H9 (cell line): ENCODE measurements at regions not wholly inside any gene's neighbourhood (a gene's known extent, or its start where the extent isn't known, plus 50 kb on each side); places are given as distances from the start of the nearest gene placed in this dataset.

ENCODE experiments used
- DNase-seq: peaks from one replicate; pipeline ENCODE4 v3.0.0-alpha.2; 2017
- H2AFZ ChIP-seq: one replicate; pipeline ENCODE4 v1.6.1; 2013; ENCODE audit warnings: mild to moderate bottlenecking, low read length, control low read depth, moderate library complexity
- H2AK5ac ChIP-seq: 2 replicates; pipeline ENCODE4 v1.6.1; 2013; ENCODE audit warnings: low read length, control low read depth, mixed read lengths; ENCODE audit not compliant: insufficient read length
- H2BK120ac ChIP-seq: one replicate; pipeline ENCODE4 v1.6.1; 2013; ENCODE audit warnings: low read depth, mild to moderate bottlenecking, low read length, control low read depth, inconsistent platforms; ENCODE audit not compliant: poor library complexity, severe bottlenecking
- H2BK12ac ChIP-seq: 2 replicates; pipeline ENCODE4 v1.6.1; 2013; ENCODE audit warnings: low read length, control low read depth, mixed read lengths, low read depth; ENCODE audit not compliant: insufficient read length
- H2BK15ac ChIP-seq: 2 replicates; pipeline ENCODE4 v1.6.1; 2013; ENCODE audit warnings: low read depth, low read length, control low read depth
- H2BK20ac ChIP-seq: one replicate; pipeline ENCODE4 v1.6.1; 2013; ENCODE audit warnings: low read depth, mild to moderate bottlenecking, low read length, control low read depth, inconsistent platforms; ENCODE audit not compliant: poor library complexity, severe bottlenecking
- H2BK5ac ChIP-seq: 2 replicates; pipeline ENCODE4 v1.6.1; 2013; ENCODE audit warnings: low read length, control low read depth, mixed read lengths; ENCODE audit not compliant: insufficient read length
- H3K14ac ChIP-seq: 2 replicates; pipeline ENCODE4 v1.6.1; 2013; ENCODE audit warnings: low read length, control low read depth; ENCODE audit not compliant: insufficient read depth
- H3K18ac ChIP-seq: 2 replicates; pipeline ENCODE4 v1.6.1; 2013; ENCODE audit warnings: low read depth, mild to moderate bottlenecking, mixed read lengths, low read length, control low read depth; ENCODE audit not compliant: insufficient read length
- H3K23ac ChIP-seq: 2 replicates; pipeline ENCODE4 v1.6.1; 2013; ENCODE audit warnings: low read length, control low read depth, mixed read lengths, low read depth; ENCODE audit not compliant: insufficient read length
- H3K23me2 ChIP-seq: 2 replicates; pipeline ENCODE4 v1.6.1; 2013; ENCODE audit warnings: low read depth, mild to moderate bottlenecking, mixed read lengths, low read length, control low read depth; ENCODE audit not compliant: insufficient read length, poor library complexity, severe bottlenecking
- H3K27ac ChIP-seq: 2 replicates; pipeline ENCODE4 v1.5.1; 2013; ENCODE audit warnings: low read length, control low read depth, mixed read lengths, low read depth; ENCODE audit not compliant: insufficient read length
- H3K27me3 ChIP-seq: 2 replicates; pipeline ENCODE4 v1.6.1; 2013; ENCODE audit warnings: low read length, control low read depth, inconsistent platforms; ENCODE audit not compliant: insufficient read depth
- H3K4ac ChIP-seq: 2 replicates; pipeline ENCODE4 v1.6.1; 2013; ENCODE audit warnings: low read depth, mild to moderate bottlenecking, control low read depth, inconsistent platforms, low read length, moderate library complexity
- H3K4me1 ChIP-seq: 2 replicates; pipeline ENCODE4 v1.6.1; 2013; ENCODE audit warnings: low read length, control low read depth, inconsistent platforms; ENCODE audit not compliant: insufficient read depth
- H3K4me2 ChIP-seq: 2 replicates; pipeline ENCODE4 v1.6.1; 2013; ENCODE audit warnings: low read length, control low read depth, mixed read lengths; ENCODE audit not compliant: insufficient read length, insufficient read depth
- H3K56ac ChIP-seq: 2 replicates; pipeline ENCODE4 v1.6.1; 2013; ENCODE audit warnings: low read depth, mild to moderate bottlenecking, mixed read lengths, low read length, control low read depth; ENCODE audit not compliant: insufficient read length
- H3K79me1 ChIP-seq: 2 replicates; pipeline ENCODE4 v1.6.1; 2013; ENCODE audit warnings: low read depth, mild to moderate bottlenecking, moderate library complexity, low read length, control low read depth, inconsistent platforms; ENCODE audit not compliant: insufficient read depth, poor library complexity, severe bottlenecking
- H3K79me2 ChIP-seq: 2 replicates; pipeline ENCODE4 v1.6.1; 2013; ENCODE audit warnings: low read length, control low read depth, inconsistent platforms; ENCODE audit not compliant: insufficient read depth
- H3K9ac ChIP-seq: 2 replicates; pipeline ENCODE4 v1.6.1; 2013; ENCODE audit warnings: low read length, control low read depth, mixed read lengths; ENCODE audit not compliant: insufficient read length; ENCODE audit errors: extremely low read depth
- H3K9me3 ChIP-seq: one replicate; pipeline ENCODE4 v1.6.1; 2013; ENCODE audit warnings: low read depth, low read length, inconsistent platforms; ENCODE audit not compliant: control insufficient read depth
- H3T11ph ChIP-seq: one replicate; pipeline ENCODE4 v1.6.1; 2013; ENCODE audit warnings: mild to moderate bottlenecking, low read length, control low read depth, inconsistent platforms
- H4K20me1 ChIP-seq: one replicate; pipeline ENCODE4 v1.6.1; 2013; ENCODE audit not compliant: control insufficient read depth, insufficient read length, insufficient read depth
- H4K5ac ChIP-seq: 2 replicates; pipeline ENCODE4 v1.6.1; 2013; ENCODE audit warnings: low read depth, mild to moderate bottlenecking, mixed read lengths, low read length, control low read depth; ENCODE audit not compliant: insufficient read length
- H4K8ac ChIP-seq: replicated peaks from 2 replicates; pipeline ENCODE4 v1.6.1; 2013; ENCODE audit warnings: low read length, control low read depth, mixed read lengths, low read depth; ENCODE audit not compliant: insufficient read length
- H4K91ac ChIP-seq: 2 replicates; pipeline ENCODE4 v1.6.1; 2013; ENCODE audit warnings: low read depth, mild to moderate bottlenecking, moderate library complexity, mixed read lengths, low read length, control low read depth; ENCODE audit not compliant: insufficient read length
- H3K27ac Mint-ChIP-seq, 3 experiments: 2 replicates in 2 of 3; 3 replicates in 1 of 3; pipeline ENCODE4 v1.8.0; 2020 to 2021; ENCODE audit warnings: mixed read lengths in 3 of 3, mild to moderate bottlenecking in 1 of 3, moderate library complexity in 1 of 3
- H3K27me3 Mint-ChIP-seq: 2 replicates; pipeline ENCODE4 v1.8.0; 2021; ENCODE audit warnings: low read depth, mild to moderate bottlenecking, moderate library complexity, mixed read lengths
- H3K36me3 Mint-ChIP-seq, 3 experiments: 2 replicates in 2 of 3; 3 replicates in 1 of 3; pipeline ENCODE4 v1.8.0; 2020 to 2021; ENCODE audit warnings: low read depth in 3 of 3, mixed read lengths in 3 of 3; ENCODE audit not compliant: insufficient read depth in 1 of 3
- H3K4me1 Mint-ChIP-seq, 2 experiments: 2 replicates each; pipeline ENCODE4 v1.8.0; 2020; ENCODE audit warnings: mixed read lengths in 2 of 2
- H3K4me3 Mint-ChIP-seq, 2 experiments: 2 replicates in 1 of 2; 3 replicates in 1 of 2; pipeline ENCODE4 v1.8.0; 2020 to 2021; ENCODE audit warnings: mild to moderate bottlenecking in 2 of 2, mixed read lengths in 2 of 2, moderate library complexity in 1 of 2
- H3K9me3 Mint-ChIP-seq, 2 experiments: 2 replicates in 1 of 2; 3 replicates in 1 of 2; pipeline ENCODE4 v1.8.0; 2020; ENCODE audit warnings: mild to moderate bottlenecking in 2 of 2, mixed read lengths in 2 of 2, moderate library complexity in 1 of 2
- WGBS: extraction: QIAGEN DNeasy Blood & Tissue Kit; methylation state at CpG from one replicate; pipeline ENCODE4 v1.1.7; 2013; ENCODE audit warnings: missing lambda C conversion rate, low lambda C conversion rate, mixed read lengths; ENCODE audit not compliant: insufficient read length; ENCODE audit errors: extremely low coverage; 5-methylcytosine and 5-hydroxymethylcytosine counted together
- TF ChIP-seq, protein P1 (sequence below): fragments of 200-600 bp; sonication (generic); conservative IDR thresholded peaks from 3 replicates; pipeline ENCODE4 v1.8.0; 2021; ENCODE audit warnings: antibody characterized with exemption, mild to moderate bottlenecking

- TF ChIP-seq, protein P1, sequence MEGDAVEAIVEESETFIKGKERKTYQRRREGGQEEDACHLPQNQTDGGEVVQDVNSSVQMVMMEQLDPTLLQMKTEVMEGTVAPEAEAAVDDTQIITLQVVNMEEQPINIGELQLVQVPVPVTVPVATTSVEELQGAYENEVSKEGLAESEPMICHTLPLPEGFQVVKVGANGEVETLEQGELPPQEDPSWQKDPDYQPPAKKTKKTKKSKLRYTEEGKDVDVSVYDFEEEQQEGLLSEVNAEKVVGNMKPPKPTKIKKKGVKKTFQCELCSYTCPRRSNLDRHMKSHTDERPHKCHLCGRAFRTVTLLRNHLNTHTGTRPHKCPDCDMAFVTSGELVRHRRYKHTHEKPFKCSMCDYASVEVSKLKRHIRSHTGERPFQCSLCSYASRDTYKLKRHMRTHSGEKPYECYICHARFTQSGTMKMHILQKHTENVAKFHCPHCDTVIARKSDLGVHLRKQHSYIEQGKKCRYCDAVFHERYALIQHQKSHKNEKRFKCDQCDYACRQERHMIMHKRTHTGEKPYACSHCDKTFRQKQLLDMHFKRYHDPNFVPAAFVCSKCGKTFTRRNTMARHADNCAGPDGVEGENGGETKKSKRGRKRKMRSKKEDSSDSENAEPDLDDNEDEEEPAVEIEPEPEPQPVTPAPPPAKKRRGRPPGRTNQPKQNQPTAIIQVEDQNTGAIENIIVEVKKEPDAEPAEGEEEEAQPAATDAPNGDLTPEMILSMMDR: no peak
- Histone ChIP-seq H3K79me2 (no peaks in the 10 kb centered on the region), H3T11ph (no peak overlapping the region), H3K9ac (no peak overlapping the region), H3K4me1 (no peaks in the 10 kb centered on the region), H2BK15ac (no peak overlapping the region), H3K18ac (no peak overlapping the region), H3K27me3 (no peaks in the 10 kb centered on the region), H2BK12ac (no peak overlapping the region), H3K14ac (no peak overlapping the region; the same call in 1 of the 2 replicates), H2AFZ (no peak overlapping the region), H4K91ac (no peak overlapping the region), H3K23ac (no peak overlapping the region), H2BK20ac (no peak overlapping the region), H4K20me1 (no peaks in the 10 kb centered on the region), H3K9me3 (no peaks in the 10 kb centered on the region), H3K4ac (no peak overlapping the region), H3K79me1 (no peaks in the 10 kb centered on the region), H2BK5ac (no peak overlapping the region), H2BK120ac (no peak overlapping the region), H4K5ac (no peak overlapping the region), H4K8ac (no peak overlapping the region), H3K56ac (no peak overlapping the region), H3K27ac (no peak overlapping the region), H3K4me2 (no peak overlapping the region), H2AK5ac (no peak overlapping the region), H3K23me2 (no peaks in the 10 kb centered on the region)
- no CpG with 5 or more reads among the region's 13 CpGs for WGBS
- Mint-ChIP-seq H3K36me3 (no peaks in the 10 kb centered on the region), H3K4me3 (no peak overlapping the region), H3K27ac (peak overlapping the region in 1 of 3 experiments; percentile 5; a peak in 4 of 7 replicates), H3K27me3 (no peaks in the 10 kb centered on the region), H3K9me3 (no peaks in the 10 kb centered on the region), H3K4me1 (peaks cover 13 to 16% of the 10 kb centered on the region in 2 experiments)
- DNase-seq: no peak
Observed at GRCh38 chr15:62599791-62600777, 435.0 kb upstream of the C2CD4B start.
